ENCODE measurements at regions not wholly inside any gene's neighbourhood (a gene's known extent, or its start where the extent isn't known, plus 50 kb on each side); places are given as distances from the start of the nearest gene placed in this dataset.
"Not testable (repeated sequence)": the region's sequence is repeated elsewhere in the genome, so short reads cannot be mapped to it uniquely, and the experiment has no call there.

DNA sequence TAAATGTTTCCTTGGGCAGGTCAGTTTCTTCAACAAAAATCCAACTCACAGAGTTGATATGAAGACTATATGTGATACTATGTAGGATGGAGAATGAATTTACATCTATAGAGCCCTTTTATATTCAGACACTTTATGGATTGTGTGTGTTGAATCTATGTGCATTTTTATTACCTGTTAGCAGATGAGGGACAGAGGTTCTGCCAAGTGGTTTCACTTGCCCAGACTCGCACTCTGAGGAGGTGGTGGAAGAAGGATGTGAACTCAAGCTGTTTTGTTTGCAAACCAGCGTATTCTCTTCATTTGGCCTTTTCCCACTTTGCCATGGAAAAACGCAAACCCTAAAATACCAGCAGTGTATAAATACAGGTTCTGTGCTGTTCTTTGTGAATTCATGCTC lies 237.6 kb downstream of the TDRD15 start:
- H3K4me1 Mint-ChIP-seq (ENCODE audit: low read depth) = no peaks in the 10 kb centered on the region
- H3K36me3 Mint-ChIP-seq (ENCODE audit: low read depth) = no peaks in the 10 kb centered on the region
- H3K27me3 Mint-ChIP-seq = no peaks in the 10 kb centered on the region
- no peak overlapping the region for H3K27ac Mint-ChIP-seq
- no peak overlapping the region for H3K4me3 Mint-ChIP-seq
- no peak for DNase-seq
- peaks cover 4% of the 10 kb centered on the region for H3K9me3 Mint-ChIP-seq

DNA sequence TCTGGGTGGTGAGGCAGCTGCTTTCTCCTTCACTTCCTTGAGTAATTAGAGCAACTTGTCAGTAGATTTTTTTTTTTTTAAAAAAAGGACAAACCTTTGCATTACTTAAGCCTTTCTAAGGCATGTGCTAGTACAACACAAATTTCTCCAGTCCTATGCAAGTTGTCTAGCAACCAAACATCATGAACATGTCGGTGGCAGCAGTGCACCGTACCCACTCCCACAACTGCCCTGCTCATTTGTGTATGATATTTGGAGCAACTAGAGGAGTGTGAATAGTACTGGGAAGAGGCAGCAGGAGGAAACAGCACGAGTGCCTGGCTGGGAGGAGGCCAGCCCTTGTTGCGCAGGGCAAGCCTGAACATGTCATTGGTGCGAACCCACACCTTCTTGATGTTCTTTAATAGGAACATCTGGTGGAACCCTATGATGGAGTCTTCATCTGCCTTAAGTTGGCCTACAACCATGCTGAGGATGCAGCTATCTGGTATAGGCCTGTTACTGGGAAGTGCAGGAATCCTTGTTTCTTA lies 238.3 kb downstream of the TDRD15 start:
- Mint-ChIP-seq H3K4me1 (ENCODE audit: low read depth) (no peaks in the 10 kb centered on the region), H3K4me3 (no peak overlapping the region), H3K27ac (no peak overlapping the region), H3K9me3 (peaks cover 4% of the 10 kb centered on the region), H3K27me3 (no peaks in the 10 kb centered on the region), H3K36me3 (ENCODE audit: low read depth) (no peaks in the 10 kb centered on the region)
- DNase-seq = no peak

DNA sequence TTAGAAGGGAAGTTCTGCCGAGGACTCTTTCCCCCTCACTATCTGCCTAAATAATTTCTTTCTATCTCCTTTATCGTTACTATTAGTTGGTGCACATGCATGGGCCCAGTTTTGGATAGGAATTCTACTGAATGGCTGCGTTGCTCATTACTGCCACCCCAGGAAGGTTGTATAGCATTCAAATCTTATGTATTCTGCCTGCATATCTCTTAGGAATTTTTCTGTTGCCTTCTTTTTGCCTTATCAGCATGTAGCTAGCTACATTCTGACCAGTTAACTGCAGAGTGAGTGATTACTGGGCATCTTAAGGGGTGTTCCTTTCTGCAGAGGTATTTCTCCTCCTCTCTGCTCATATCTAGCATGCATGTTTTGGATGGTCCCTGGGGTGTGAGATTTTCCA lies 239.6 kb downstream of the TDRD15 start:
- H3K27ac Mint-ChIP-seq = no peak overlapping the region
- no peaks in the 10 kb centered on the region for H3K27me3 Mint-ChIP-seq
- peaks cover 4% of the 10 kb centered on the region for H3K9me3 Mint-ChIP-seq
- no peaks in the 10 kb centered on the region for H3K4me1 Mint-ChIP-seq (ENCODE audit: low read depth)
- H3K4me3 Mint-ChIP-seq = no peak overlapping the region
- no peak for DNase-seq
- H3K36me3 Mint-ChIP-seq (ENCODE audit: low read depth) = no peaks in the 10 kb centered on the region

DNA sequence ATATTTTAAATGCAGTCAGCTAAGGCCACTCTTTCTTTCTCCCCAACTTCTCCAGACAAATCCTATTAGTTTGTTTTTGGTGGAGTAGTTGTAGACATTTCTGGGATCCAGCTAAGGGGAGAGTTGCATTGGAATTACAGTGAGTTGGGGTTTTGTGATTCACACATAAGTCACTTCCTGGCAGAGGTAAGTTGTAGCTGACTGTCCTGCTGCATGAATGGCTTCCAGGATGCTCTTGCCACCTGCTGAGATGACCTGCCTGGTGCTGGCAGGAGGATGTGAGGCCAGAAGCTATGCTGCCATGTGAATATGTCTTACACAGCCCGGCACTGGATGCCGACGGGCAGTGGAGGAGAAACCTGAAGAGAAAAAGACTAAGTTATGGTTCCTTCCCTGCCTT lies 243.7 kb downstream of the TDRD15 start:
- Mint-ChIP-seq H3K27ac (no peak overlapping the region), H3K4me1 (ENCODE audit: low read depth) (no peaks in the 10 kb centered on the region), H3K36me3 (ENCODE audit: low read depth) (no peaks in the 10 kb centered on the region), H3K9me3 (no peaks in the 10 kb centered on the region), H3K27me3 (no peaks in the 10 kb centered on the region), H3K4me3 (no peak overlapping the region)
- no peak for DNase-seq

DNA sequence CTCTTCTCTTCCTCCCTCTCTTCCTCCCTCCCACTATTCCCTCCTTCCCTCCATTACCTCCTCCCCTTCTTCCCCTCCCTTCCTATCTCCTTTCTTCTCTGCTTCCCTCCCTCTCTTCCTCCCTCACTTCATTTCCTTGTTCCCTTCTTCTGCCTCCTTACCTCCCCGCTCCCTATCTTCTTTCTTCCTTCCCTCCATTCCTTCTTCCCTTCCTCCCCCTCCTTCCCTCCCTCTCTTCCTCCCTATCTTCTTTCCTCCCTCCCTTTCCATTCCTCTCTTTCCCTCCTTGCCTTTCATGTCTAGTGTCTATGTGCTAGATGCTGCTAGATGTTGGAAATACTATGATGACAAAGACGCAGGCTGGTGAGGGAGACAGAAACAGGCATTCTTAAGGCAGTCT lies 246.0 kb downstream of the TDRD15 start:
- no peak overlapping the region for H3K4me3 Mint-ChIP-seq
- H3K9me3 Mint-ChIP-seq = no peaks in the 10 kb centered on the region
- no peak overlapping the region for H3K27ac Mint-ChIP-seq
- no peak for DNase-seq
- no peaks in the 10 kb centered on the region for H3K27me3 Mint-ChIP-seq
- no peaks in the 10 kb centered on the region for H3K4me1 Mint-ChIP-seq (ENCODE audit: low read depth)
- no peaks in the 10 kb centered on the region for H3K36me3 Mint-ChIP-seq (ENCODE audit: low read depth)

DNA sequence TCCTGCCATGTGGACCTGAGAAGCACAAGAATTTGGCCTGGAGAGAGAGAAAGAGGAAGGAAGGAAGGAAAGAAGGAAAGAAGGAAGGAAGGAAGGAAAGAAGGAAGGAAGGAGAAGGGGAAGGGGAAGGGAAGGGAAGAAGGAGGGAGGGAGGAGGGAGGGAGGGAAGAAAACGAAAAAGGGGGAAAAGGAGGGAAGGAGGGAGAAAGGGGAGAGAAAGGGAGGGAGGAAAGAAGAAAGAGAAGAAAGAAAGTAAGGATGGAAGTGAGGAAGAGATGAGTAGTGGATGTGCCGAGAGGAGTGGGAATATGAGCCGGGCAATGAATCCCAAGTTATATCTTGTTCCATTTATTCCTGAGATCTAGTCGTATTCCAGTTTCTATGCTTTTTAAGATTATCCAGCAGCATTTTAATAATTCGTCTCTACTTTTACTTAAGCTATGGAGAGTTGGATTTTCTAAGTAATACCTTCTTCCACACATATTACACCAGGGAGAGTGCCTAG lies 247.8 kb downstream of the TDRD15 start:
- Mint-ChIP-seq H3K4me1 (ENCODE audit: low read depth) (no peaks in the 10 kb centered on the region), H3K27me3 (no peaks in the 10 kb centered on the region), H3K27ac (no peak overlapping the region), H3K36me3 (ENCODE audit: low read depth) (no peaks in the 10 kb centered on the region), H3K9me3 (no peaks in the 10 kb centered on the region), H3K4me3 (no peak overlapping the region)
- DNase-seq = no peak

DNA sequence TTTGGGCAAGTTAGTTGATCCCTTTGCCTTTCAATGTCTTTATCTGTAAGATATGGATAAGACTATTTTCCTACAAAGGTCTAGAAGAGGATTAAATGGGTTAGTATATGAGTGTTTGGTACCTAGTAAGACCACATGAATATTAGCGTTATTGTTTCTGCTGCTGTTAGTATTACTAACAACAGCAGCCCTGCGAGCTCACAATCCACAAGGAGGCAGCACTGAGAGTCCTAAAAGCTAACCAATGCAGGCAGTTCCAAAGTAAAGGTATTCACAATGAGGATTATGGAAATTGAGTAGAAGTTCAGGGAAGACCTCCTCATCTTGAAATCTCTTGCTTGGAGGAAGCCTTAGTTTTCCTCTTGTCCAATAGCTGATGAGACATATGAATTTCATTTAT lies 248.9 kb downstream of the TDRD15 start:
- no peak for DNase-seq
- no peaks in the 10 kb centered on the region for H3K27me3 Mint-ChIP-seq
- H3K9me3 Mint-ChIP-seq = no peaks in the 10 kb centered on the region
- no peak overlapping the region for H3K27ac Mint-ChIP-seq
- H3K36me3 Mint-ChIP-seq (ENCODE audit: low read depth) = no peaks in the 10 kb centered on the region
- no peaks in the 10 kb centered on the region for H3K4me1 Mint-ChIP-seq (ENCODE audit: low read depth)
- no peak overlapping the region for H3K4me3 Mint-ChIP-seq

DNA sequence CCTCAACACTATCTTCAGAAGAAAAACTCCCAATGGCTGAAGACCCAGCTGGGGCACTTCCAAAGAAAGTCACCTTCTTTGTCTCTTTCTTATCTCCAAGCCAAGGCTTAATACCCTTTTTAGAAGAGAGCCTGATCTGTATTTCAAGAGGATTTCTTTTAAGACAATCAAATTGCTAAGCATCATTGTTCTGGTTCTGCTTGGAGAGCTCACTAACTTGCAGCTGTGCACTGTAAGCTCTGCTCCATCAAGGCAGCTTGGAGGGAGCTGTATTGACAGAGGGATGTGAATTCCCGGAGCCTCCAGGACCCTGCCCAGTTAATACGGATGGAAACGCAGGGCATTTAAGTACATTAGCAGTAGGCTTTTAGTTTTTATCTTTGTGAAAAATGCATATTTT lies 253.1 kb downstream of the TDRD15 start:
- Mint-ChIP-seq H3K27me3 (no peaks in the 10 kb centered on the region), H3K36me3 (ENCODE audit: low read depth) (no peaks in the 10 kb centered on the region), H3K9me3 (no peaks in the 10 kb centered on the region), H3K27ac (no peak overlapping the region), H3K4me1 (ENCODE audit: low read depth) (no peaks in the 10 kb centered on the region), H3K4me3 (no peak overlapping the region)
- no peak for DNase-seq

DNA sequence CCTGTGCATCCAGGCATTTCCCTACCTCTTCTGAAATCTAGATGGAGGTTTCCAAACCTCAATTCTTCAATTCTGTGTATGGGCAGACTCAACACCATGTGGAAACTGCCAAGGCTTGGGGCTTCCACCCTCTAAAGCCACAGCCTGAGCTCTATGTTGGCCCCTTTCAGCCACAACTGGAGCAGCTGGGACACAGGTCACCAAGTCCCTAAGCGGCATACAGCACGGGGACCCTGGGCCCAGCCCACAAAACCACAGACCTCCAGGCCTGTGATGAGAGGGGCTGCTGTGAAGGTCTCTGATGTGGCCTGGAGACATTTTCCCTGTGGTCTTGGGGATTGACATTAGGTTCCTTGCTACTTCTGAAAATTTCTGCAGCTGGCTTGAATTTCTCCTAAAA lies 255.4 kb downstream of the TDRD15 start:
- Mint-ChIP-seq H3K4me1 (ENCODE audit: low read depth) (no peaks in the 10 kb centered on the region), H3K27me3 (no peaks in the 10 kb centered on the region), H3K4me3 (no peak overlapping the region), H3K9me3 (no peaks in the 10 kb centered on the region), H3K27ac (no peak overlapping the region), H3K36me3 (ENCODE audit: low read depth) (no peaks in the 10 kb centered on the region)
- DNase-seq = no peak

DNA sequence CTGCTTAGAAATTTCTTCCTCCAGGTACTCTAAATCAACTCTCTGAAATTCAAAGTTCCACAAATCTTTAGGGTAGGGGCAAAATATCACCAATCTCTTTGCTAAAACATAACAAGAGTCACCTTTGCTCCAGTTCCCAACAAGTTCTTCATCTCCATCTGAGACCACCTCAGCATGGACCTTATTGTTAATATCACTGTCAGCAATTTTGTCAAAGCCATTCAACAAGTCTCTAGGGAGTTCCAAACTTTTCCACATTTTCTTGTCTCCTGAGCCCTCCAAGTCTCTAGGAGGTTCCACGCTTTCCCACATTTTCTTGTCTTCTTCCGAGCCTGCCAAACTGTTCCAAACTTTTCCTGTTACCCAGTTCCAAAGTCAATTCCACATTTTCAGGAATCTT lies 255.9 kb downstream of the TDRD15 start:
- not testable (repeated sequence) for H3K27ac Mint-ChIP-seq; H3K36me3 Mint-ChIP-seq (ENCODE audit: low read depth); H3K4me1 Mint-ChIP-seq (ENCODE audit: low read depth); H3K4me3 Mint-ChIP-seq; H3K27me3 Mint-ChIP-seq; DNase-seq; H3K9me3 Mint-ChIP-seq

DNA sequence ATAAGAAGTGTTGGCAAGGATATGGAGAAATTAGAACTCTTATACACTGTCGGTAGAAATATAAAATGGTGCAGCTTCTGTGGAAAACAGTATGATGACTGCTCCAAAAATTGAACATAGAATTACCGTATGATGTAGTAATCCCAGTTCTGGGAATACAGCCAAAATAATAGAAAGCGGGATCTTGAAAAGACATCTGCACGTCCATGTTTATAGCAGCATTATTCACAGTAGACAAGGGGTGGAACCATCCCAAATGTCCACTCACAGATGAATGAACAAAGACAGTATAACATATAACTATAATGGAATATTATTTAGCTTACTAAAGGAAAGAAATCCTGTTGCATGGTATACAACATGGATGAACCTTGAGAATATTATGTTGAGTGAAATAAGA lies 257.7 kb downstream of the TDRD15 start:
- no peak for DNase-seq
- Mint-ChIP-seq H3K9me3 (no peaks in the 10 kb centered on the region), H3K36me3 (ENCODE audit: low read depth) (no peaks in the 10 kb centered on the region), H3K4me1 (ENCODE audit: low read depth) (no peaks in the 10 kb centered on the region), H3K27me3 (no peaks in the 10 kb centered on the region), H3K4me3 (no peak overlapping the region), H3K27ac (no peak overlapping the region)

DNA sequence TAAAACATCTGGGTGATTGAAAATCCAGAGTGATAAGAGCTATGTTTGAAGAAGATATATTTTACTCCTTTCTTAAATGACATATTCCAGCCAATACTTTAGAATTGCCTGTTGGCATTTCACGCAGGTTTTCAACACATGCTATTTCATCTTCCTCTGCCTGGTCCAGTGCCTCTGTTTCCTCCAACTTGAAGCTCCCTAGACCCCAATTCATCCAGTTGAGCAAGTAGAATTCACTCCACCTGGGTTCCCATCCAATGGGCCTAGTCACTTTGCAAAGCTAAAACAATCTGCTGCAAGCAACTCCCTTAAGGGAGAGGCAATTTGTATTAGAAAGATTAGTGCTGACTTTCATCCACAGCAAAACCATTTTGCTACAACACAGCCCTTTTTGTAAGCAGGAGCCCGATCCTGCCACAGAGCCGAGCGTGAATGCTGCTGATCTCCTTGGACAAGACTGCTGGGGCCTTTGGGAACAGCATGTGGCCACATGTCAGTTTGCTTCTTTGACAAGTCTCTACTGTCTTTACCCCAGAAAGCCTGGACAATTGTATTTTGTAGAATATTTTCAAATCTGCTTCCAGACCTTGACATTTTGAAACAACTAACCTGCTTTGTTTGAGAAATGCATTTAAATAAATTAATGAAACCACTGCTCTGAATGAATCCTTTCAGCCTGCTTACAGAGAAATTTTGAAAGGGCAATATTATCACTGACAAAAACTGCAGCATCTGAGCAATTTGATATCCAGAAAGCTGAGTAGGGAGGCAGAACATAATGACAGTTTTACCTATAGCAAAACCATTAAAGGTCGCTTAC lies 259.1 kb downstream of the TDRD15 start:
- DNase-seq = no peak
- no peak overlapping the region for H3K4me3 Mint-ChIP-seq
- no peaks in the 10 kb centered on the region for H3K9me3 Mint-ChIP-seq
- H3K36me3 Mint-ChIP-seq (ENCODE audit: low read depth) = no peaks in the 10 kb centered on the region
- no peaks in the 10 kb centered on the region for H3K27me3 Mint-ChIP-seq
- H3K27ac Mint-ChIP-seq = no peak overlapping the region
- H3K4me1 Mint-ChIP-seq (ENCODE audit: low read depth) = no peaks in the 10 kb centered on the region

DNA sequence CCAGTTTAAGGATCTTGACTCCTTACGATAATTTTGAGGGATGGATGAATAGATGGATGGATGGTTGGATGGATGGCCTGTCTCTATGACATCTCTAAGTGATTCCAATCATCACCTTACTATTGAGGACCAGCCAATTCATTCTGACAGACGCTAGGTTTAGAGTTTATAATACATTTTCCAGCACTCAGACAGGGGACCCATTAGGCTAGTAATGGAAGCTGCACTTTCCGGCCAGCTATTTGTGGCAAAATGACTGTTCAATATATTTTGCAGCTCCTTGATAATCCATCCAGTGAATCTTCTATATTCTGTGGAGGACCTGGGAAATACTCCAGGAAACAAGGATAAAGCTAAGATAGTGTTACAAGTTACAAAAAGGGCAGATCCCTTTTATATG lies 262.9 kb downstream of the TDRD15 start:
- no peak overlapping the region for H3K4me3 Mint-ChIP-seq
- no peaks in the 10 kb centered on the region for H3K36me3 Mint-ChIP-seq (ENCODE audit: low read depth)
- no peak overlapping the region for H3K27ac Mint-ChIP-seq
- no peaks in the 10 kb centered on the region for H3K4me1 Mint-ChIP-seq (ENCODE audit: low read depth)
- no peaks in the 10 kb centered on the region for H3K27me3 Mint-ChIP-seq
- no peak for DNase-seq
- no peaks in the 10 kb centered on the region for H3K9me3 Mint-ChIP-seq

DNA sequence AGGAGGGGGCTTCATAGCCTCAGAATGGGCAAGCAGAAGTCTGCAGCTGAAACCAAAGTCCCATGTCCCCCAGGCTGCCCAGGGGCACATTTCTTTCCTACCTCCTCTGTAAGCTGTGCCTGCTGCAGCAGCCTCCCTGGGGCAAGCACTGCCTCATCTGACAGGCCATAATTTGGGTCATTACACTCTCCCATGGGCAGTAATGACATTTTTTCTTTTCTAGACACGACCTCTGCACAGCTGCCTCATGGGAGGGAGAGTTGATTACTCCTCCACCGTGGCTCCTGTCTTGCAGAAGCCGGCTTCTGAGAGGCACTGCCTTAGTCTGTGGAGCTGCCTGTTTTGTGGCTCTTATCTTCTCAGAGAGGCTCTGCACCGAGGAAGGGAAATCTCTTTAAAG lies 268.9 kb downstream of the TDRD15 start:
- H3K4me1 Mint-ChIP-seq (ENCODE audit: low read depth) = no peaks in the 10 kb centered on the region
- no peak overlapping the region for H3K4me3 Mint-ChIP-seq
- H3K9me3 Mint-ChIP-seq = peaks cover 3% of the 10 kb centered on the region
- H3K36me3 Mint-ChIP-seq (ENCODE audit: low read depth) = no peaks in the 10 kb centered on the region
- no peaks in the 10 kb centered on the region for H3K27me3 Mint-ChIP-seq
- H3K27ac Mint-ChIP-seq = no peak overlapping the region
- no peak for DNase-seq

DNA sequence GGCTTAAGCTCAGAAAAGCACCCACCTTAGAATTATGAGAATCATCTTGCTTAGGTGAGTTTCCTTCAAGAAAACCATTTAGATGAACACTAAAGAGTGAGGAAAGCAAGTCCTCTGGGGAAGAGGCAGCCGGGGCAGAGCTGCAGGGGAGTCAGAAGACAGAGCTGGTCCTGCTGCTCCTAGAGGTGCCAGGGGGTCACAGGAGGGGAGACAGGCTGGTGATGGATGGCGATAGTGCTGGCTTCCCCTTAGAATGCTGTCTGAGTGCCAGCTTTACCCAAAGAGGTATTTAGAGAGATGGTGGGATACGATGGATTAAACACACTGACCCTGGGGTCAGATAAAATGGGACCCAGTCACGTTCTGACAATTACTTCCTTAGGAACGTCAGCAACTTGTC lies 269.4 kb downstream of the TDRD15 start:
- H3K36me3 Mint-ChIP-seq (ENCODE audit: low read depth) = no peaks in the 10 kb centered on the region
- no peaks in the 10 kb centered on the region for H3K27me3 Mint-ChIP-seq
- no peaks in the 10 kb centered on the region for H3K4me1 Mint-ChIP-seq (ENCODE audit: low read depth)
- DNase-seq = no peak
- no peak overlapping the region for H3K4me3 Mint-ChIP-seq
- peaks cover 3% of the 10 kb centered on the region for H3K9me3 Mint-ChIP-seq
- H3K27ac Mint-ChIP-seq = no peak overlapping the region

Data from activated T-cell treated with anti-CD3 and anti-CD28 coated beads, Interleukin-2, amount 50 U/mL, for 24 hours (primary cell).